HG02938 (cell line): ENCODE measurements at regions not wholly inside any gene's neighbourhood (a gene's known extent, or its start where the extent isn't known, plus 50 kb on each side); places are given as distances from the start of the nearest gene placed in this dataset.

Source experiments
- ATAC-seq: cut with Tn5 transposase; IDR thresholded peaks from one replicate; pipeline ENCODE4 v1.9.1; 2021; ENCODE audit warnings: mild to moderate bottlenecking, moderate library complexity; ENCODE audit not compliant: unreplicated experiment

DNA sequence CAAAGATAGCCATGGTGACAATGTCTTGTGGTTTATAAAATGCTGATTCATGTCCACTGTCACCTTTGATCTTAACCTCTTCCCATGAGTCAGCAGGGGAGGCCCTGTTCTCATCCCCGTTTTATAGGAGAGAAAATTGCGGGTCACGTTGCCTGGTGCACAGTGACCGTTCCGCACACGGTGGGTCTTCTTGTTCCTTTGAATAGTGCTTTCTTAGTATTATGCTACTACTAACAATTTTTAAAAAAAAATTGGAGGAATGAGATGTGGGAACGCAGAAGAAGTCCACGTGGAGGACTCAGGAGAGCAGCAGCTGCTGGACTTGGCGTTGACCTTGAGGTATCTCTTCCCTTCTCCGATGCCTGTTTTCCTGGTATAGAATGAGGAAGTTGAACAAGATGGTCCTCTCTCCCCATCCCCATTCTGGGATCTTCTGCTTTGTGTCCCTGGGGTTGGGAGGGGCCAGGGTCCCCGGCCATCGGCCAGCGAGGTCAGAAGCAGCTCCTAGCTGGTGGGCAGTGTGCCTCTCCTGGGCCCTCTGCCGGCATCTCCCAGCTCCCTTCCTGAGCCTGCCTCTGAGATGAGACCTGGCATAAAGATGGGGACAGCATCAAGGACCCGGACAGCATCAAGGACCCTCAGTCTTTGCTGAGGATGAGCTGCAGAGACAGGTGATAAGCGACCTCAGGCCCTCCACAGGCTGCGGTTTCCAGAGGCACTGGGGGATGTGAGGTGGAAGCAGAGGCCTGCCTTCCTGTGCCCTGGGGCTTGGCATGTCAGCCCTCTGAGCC is 143.9 kb downstream of the C9orf50 start:
- no peak for ATAC-seq

GRCh38 chr9:129474740-129475404 is 146.0 kb downstream of the C9orf50 start:
- no peak for ATAC-seq

- ATAC-seq = no peak
Measured at GRCh38 chr9:129473523-129474244, 147.2 kb downstream of the C9orf50 start.

- no peak for ATAC-seq
Measured at GRCh38 chr9:129472651-129473102, 148.2 kb downstream of the C9orf50 start.

DNA sequence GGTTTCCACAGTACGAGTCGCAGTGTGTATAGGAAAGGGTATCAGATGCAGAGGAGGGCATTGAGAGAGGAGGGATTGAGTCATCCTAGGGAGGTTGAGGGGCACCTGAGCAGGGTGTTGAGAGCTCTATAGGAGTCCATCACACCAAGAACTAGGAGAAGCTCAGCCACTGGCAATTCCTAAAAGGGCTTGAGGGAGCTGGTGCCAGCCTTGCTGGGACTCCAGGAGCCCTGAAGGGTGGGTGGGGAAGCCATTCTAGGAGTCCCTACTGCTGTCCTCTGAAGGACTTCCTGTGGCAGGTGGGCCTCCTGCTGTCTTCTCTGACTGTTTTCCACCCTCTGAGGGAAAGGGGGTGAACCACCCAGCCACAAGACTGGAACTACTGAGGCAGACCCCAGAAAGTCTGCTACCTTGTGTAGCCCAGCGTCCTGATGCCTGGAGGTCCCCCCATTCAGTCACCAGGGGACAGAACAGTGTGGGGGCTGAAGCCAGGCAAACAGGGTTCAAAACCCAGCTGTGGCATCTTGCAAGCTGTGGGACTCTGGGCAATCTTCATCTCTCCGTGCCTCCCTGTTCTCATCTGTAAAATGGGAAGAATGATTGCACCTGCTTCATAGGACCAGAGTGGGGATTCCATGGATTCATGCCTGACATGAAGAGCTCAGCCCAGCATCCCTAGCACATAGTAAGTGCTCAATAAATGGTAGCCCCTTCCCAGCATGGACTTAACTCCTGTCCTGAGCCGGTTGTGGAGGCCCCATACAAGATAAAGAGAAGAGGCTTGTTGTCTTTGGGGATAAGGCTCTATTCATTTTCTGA is 149.5 kb downstream of the C9orf50 start:
- no peak for ATAC-seq

DNA sequence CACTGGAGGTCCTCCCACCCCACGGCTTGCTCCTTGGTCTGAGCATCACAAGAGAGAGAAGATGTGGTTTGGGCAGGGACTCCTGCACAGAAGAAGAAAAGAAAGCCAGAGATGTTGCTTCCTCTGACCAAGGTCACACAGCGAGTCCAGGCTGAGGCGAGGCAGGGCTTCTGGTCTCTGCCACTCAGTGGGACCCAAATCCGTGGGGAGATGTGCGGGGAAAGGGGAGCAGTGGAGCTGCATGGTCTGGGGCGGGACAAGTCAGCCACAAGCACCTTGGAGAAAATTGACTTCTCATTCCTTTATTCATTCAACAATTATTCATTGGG is 150.9 kb downstream of the C9orf50 start:
- no peak for ATAC-seq

DNA sequence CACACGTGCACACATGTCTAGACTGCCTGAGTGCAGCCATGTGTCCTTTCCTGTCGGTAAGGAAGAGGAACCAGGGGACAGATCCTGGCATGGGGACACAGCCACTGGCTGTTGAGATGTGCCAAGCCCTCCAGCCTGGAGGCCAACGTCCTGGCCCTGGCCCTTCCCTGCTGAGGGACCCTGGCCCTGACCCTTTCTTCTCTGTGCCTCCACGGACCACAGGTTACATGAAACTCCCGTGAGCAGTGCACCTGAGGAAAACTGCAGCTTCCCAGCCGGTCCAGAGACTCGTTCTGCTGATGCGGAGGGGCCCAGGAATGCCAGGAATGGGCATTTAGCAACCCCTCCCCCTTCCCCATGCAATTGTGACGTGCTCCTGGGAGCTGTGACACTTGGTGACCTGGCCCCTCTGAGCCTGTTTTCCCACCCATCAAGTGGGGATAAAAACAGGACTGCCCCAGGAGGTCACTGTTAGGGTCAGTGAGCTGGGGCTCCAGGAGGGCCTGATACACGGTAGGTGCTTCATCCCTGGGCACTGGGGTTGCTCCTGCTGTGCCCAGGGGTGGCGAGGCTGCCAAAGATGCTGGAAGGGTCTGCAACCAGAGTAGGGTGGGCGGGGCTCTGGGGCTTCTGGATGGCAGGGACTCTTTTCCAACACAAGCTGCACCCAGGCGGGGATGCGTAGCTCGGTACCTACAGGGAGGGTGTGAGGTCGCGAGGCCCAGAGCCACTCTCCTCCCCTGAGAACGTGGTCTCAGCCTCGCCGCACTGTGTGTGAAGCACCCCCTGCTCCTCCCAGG is 151.5 kb downstream of the C9orf50 start:
- no peak for ATAC-seq

- no peak for ATAC-seq
Measured at GRCh38 chr9:129467739-129468666, 152.9 kb downstream of the C9orf50 start.

DNA sequence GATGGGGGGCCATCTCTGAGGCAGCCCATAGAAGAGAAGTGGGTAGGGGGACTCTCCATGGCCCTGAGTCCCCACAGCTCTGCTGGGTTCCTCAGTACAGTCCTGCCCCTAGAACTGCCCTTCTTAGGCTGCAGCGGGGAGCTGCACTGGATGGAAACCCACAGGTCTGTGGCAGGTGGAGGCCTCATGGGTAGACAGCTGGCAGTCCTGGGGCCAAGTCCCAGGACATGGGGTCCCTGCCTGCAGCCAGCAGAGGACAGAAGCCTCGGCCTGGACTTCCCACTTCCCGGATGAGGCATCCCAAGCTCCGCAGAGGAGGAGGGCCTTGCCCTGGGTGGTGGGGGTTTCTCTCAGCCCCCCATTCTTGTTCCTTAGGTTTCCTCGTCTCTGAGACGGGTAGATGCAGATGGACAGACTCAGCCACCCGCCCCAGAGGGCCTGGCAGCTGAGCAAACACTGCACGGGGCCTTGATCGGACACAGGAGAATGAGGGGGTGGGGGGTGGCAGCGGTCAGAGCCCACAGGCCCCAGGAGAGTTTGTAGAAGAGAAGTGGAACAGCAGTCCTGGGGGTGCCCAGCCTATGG is 153.8 kb downstream of the C9orf50 start:
- no peak for ATAC-seq

GRCh38 chr9:129465834-129466535 is 154.9 kb downstream of the C9orf50 start:
- no peak for ATAC-seq

GRCh38 chr9:129464972-129465833 is 155.7 kb downstream of the C9orf50 start:
- no peak for ATAC-seq

GRCh38 chr9:129463994-129464393 is 156.9 kb downstream of the C9orf50 start:
- no peak for ATAC-seq

- no peak for ATAC-seq
Measured at GRCh38 chr9:129463477-129463876, 157.4 kb downstream of the C9orf50 start.

- no peak for ATAC-seq
Measured at GRCh38 chr9:129462360-129462759, 158.5 kb downstream of the C9orf50 start.

DNA sequence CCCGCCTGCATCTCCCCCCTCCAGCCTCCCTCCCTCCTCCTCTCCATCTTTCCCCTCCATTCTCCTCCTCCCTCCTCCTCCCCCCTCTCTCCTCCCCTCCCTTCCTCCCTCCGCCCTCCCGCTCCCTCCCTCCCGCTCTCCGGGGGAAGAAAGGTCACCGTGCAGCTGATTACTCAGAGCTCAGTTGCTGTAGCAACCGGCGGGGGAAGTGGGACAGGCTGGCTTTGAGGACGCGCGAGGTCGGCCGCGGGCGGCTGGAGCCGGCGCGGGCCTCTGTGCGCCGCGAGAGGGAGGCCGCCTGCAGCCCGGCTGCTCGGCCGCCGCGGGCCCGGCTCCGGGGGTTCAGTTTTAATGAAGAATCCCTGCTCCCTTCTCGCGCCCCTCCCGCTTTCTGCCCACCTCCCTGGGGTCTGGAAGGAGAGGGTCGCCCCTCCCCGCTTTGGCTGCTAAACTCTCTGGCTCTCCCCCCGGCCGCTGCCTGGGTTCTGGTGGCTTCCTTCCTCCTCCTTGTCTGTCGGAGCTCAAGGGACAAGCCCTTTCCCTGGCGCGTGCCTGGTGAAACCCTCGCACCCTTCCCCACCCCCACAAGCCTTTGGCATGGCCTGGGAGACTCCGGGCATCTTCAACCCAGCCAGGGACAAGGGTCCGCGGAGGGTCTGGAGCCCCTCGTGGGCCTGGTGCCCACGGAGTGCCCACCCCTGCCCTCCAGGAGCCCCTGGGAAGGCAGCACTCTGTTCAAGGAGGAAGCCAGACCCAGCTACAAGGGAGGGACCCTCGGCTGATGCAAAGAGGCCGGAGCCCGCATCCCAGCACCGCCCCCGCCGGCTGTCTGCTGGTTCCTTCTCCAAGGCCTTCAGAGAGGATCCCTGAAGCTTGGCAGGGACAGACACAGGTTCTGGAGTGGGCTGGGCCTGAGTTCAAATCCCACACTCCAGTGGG is 160.3 kb downstream of the C9orf50 start:
- ATAC-seq = peak; percentile 55
